ENCODE measurements at regions not wholly inside any gene's neighbourhood (a gene's known extent, or its start where the extent isn't known, plus 50 kb on each side); places are given as distances from the start of the nearest gene placed in this dataset.

- TF ChIP-seq CREB1 (IDR thresholded peaks at IDR 0.05) (no peak), FOSL1 (IDR thresholded peaks at IDR 0.05; ENCODE audit: insufficient read depth, low read depth, low read length) (no peak), RAD21 (IDR thresholded peaks at IDR 0.05 in 1 of 2, conservative IDR thresholded peaks at IDR 0.05 in 1 of 2; ENCODE audit: low read depth in 2 of 2, low read length in 2 of 2) (no peak), SAP30 (IDR thresholded peaks at IDR 0.05; ENCODE audit: insufficient read depth, insufficient replicate concordance, low read length) (no peak), NANOG (IDR thresholded peaks at IDR 0.05; ENCODE audit: insufficient read depth, low read depth, low read length, poor library complexity, severe bottlenecking) (no peak)
- TF ChIP-seq, protein P1, sequence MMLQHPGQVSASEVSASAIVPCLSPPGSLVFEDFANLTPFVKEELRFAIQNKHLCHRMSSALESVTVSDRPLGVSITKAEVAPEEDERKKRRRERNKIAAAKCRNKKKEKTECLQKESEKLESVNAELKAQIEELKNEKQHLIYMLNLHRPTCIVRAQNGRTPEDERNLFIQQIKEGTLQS (IDR thresholded peaks at IDR 0.05; ENCODE audit: insufficient read depth, low read depth, low read length), result no peak
- TF ChIP-seq, protein P2, sequence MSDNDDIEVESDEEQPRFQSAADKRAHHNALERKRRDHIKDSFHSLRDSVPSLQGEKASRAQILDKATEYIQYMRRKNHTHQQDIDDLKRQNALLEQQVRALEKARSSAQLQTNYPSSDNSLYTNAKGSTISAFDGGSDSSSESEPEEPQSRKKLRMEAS (IDR thresholded peaks at IDR 0.05), result no peak
Measured at GRCh38 chr1:81381881-81382280, 418.9 kb upstream of the ADGRL2 start (continued).

All from H1 (cell line).